Activated T-cell treated with anti-CD3 and anti-CD28 coated beads, Interleukin-2, amount 50 U/mL, for 4 hours (primary cell): ENCODE measurements at regions not wholly inside any gene's neighbourhood (a gene's known extent, or its start where the extent isn't known, plus 50 kb on each side); places are given as distances from the start of the nearest gene placed in this dataset.
A peak's percentile ranks its signal among the peaks of the same experiment; 100 is the strongest.

ENCODE experiments used
- ATAC-seq, 2 donors: fragments of 200-7000 bp; cut with Tn5 transposase; one replicate each; pipeline ENCODE4 v1.10.0; 2021
- DNase-seq: peaks from one replicate; pipeline ENCODE4 v3.0.0-alpha.2; 2020
- H3K27me3 Mint-ChIP-seq: one replicate; pipeline ENCODE4 v1.8.0; 2021; ENCODE audit warnings: low read depth, mixed read lengths
- H3K36me3 Mint-ChIP-seq: one replicate; pipeline ENCODE4 v1.8.0; 2022; ENCODE audit warnings: mixed read lengths; ENCODE audit not compliant: insufficient read depth
- H3K4me1 Mint-ChIP-seq: one replicate; pipeline ENCODE4 v1.8.0; 2021; ENCODE audit warnings: low read depth, mixed read lengths
- H3K4me3 Mint-ChIP-seq: one replicate; pipeline ENCODE4 v1.8.0; 2021; ENCODE audit warnings: mild to moderate bottlenecking, moderate library complexity, mixed read lengths
- H3K9me3 Mint-ChIP-seq: one replicate; pipeline ENCODE4 v1.8.0; 2021; ENCODE audit warnings: mixed read lengths

- ATAC-seq (no peak), DNase-seq (no peak)
- H3K9me3 Mint-ChIP-seq, result no peaks in the 10 kb centered on the region
- H3K36me3 Mint-ChIP-seq, result no peaks in the 10 kb centered on the region
- no peaks in the 10 kb centered on the region for H3K27me3 Mint-ChIP-seq
- H3K4me1 Mint-ChIP-seq, result no peaks in the 10 kb centered on the region
- no peak overlapping the region for H3K4me3 Mint-ChIP-seq
These were observed 71.4 kb upstream of the CAST start for GRCh38 chr5:96590796-96591195.

GRCh38 chr5:96595300-96596090 is 66.7 kb upstream of the CAST start:
- Mint-ChIP-seq H3K4me3 (no peak overlapping the region), H3K9me3 (no peaks in the 10 kb centered on the region), H3K27me3 (peaks cover 2% of the 10 kb centered on the region), H3K4me1 (peaks cover 7% of the 10 kb centered on the region), H3K36me3 (no peaks in the 10 kb centered on the region)
- DNase-seq (no peak), ATAC-seq (no peak)

- peaks cover 6% of the 10 kb centered on the region for H3K27me3 Mint-ChIP-seq
- no peak for DNase-seq
- peaks cover 7% of the 10 kb centered on the region for H3K4me1 Mint-ChIP-seq
- H3K4me3 Mint-ChIP-seq, result no peak overlapping the region
- ATAC-seq, result peak; percentile 69 to 79
- no peaks in the 10 kb centered on the region for H3K9me3 Mint-ChIP-seq
- H3K36me3 Mint-ChIP-seq, result no peaks in the 10 kb centered on the region
These were observed 64.6 kb upstream of the CAST start for GRCh38 chr5:96597438-96598020.

GRCh38 chr5:96601200-96601599 is 61.0 kb upstream of the CAST start:
- H3K9me3 Mint-ChIP-seq, result no peaks in the 10 kb centered on the region
- peaks cover 6% of the 10 kb centered on the region for H3K27me3 Mint-ChIP-seq
- peaks cover 7% of the 10 kb centered on the region for H3K4me1 Mint-ChIP-seq
- no peak for ATAC-seq
- H3K36me3 Mint-ChIP-seq, result no peaks in the 10 kb centered on the region
- no peak for DNase-seq
- no peak overlapping the region for H3K4me3 Mint-ChIP-seq

- H3K27me3 Mint-ChIP-seq, result peaks cover 6% of the 10 kb centered on the region
- no peak overlapping the region for H3K4me3 Mint-ChIP-seq
- H3K9me3 Mint-ChIP-seq, result no peaks in the 10 kb centered on the region
- DNase-seq (peak; percentile 32), ATAC-seq (peak; percentile 74 to 76)
- no peaks in the 10 kb centered on the region for H3K36me3 Mint-ChIP-seq
- peaks cover 7% of the 10 kb centered on the region for H3K4me1 Mint-ChIP-seq
These were observed 60.4 kb upstream of the CAST start for GRCh38 chr5:96601715-96602244.

- DNase-seq (no peak), ATAC-seq (no peak)
- Mint-ChIP-seq H3K4me1 (no peaks in the 10 kb centered on the region), H3K27me3 (peaks cover 6% of the 10 kb centered on the region), H3K36me3 (no peaks in the 10 kb centered on the region), H3K9me3 (no peaks in the 10 kb centered on the region), H3K4me3 (no peak overlapping the region)
These were observed 59.4 kb upstream of the CAST start for GRCh38 chr5:96602776-96603175.

GRCh38 chr5:96605144-96605837 is 56.9 kb upstream of the CAST start:
- H3K4me3 Mint-ChIP-seq, result no peak overlapping the region
- H3K4me1 Mint-ChIP-seq, result no peaks in the 10 kb centered on the region
- DNase-seq (no peak), ATAC-seq (no peak)
- no peaks in the 10 kb centered on the region for H3K36me3 Mint-ChIP-seq
- peaks cover 3% of the 10 kb centered on the region for H3K9me3 Mint-ChIP-seq
- peaks cover 11% of the 10 kb centered on the region for H3K27me3 Mint-ChIP-seq

GRCh38 chr5:96609369-96609768 is 52.8 kb upstream of the CAST start:
- Mint-ChIP-seq H3K4me3 (no peak overlapping the region), H3K36me3 (no peaks in the 10 kb centered on the region), H3K27me3 (peaks cover 15% of the 10 kb centered on the region), H3K4me1 (peaks cover 4% of the 10 kb centered on the region), H3K9me3 (peaks cover 3% of the 10 kb centered on the region)
- no peak for DNase-seq
- ATAC-seq, result no peak

GRCh38 chr5:96610747-96611146 is 51.4 kb upstream of the CAST start:
- DNase-seq, result no peak
- Mint-ChIP-seq H3K27me3 (peaks cover 15% of the 10 kb centered on the region), H3K4me3 (no peak overlapping the region)

GRCh38 chr5:96611946-96612345 is 50.2 kb upstream of the CAST start:
- Mint-ChIP-seq H3K9me3 (peaks cover 3% of the 10 kb centered on the region), H3K4me3 (no peak overlapping the region), H3K4me1 (peaks cover 4% of the 10 kb centered on the region), H3K27me3 (peaks cover 15% of the 10 kb centered on the region), H3K36me3 (no peaks in the 10 kb centered on the region)
- no peak for ATAC-seq
- DNase-seq, result no peak

More at GRCh38 chr5:96610747-96611146, 51.4 kb upstream of the CAST start:
- Mint-ChIP-seq H3K9me3 (peaks cover 3% of the 10 kb centered on the region), H3K36me3 (no peaks in the 10 kb centered on the region), H3K4me1 (peaks cover 4% of the 10 kb centered on the region)
- no peak for ATAC-seq
